Liver (tissue), 3 donors: ENCODE measurements at regions not wholly inside any gene's neighbourhood (a gene's known extent, or its start where the extent isn't known, plus 50 kb on each side); places are given as distances from the start of the nearest gene placed in this dataset.

ENCODE experiments used
- ATF3 ChIP-seq: IDR thresholded peaks from 2 replicates; pipeline ENCODE4 v1.6.1; 2016; ENCODE audit warnings: antibody characterized with exemption
- CTCF ChIP-seq: fragments of 150-350 bp; IDR thresholded peaks from 2 replicates; pipeline ENCODE4 v1.5.1; 2017; ENCODE audit warnings: improper control_type of control experiment, low read depth, low read length; ENCODE audit not compliant: missing input control
- EGR1 ChIP-seq, 2 donors: IDR thresholded peaks; 2 replicates each; pipeline ENCODE4 v1.6.1; 2016 to 2018; ENCODE audit warnings: antibody characterized with exemption in 2 of 2, low read depth in 2 of 2
- FOXA1 ChIP-seq: IDR thresholded peaks from 2 replicates; pipeline ENCODE4 v1.6.1; 2016; ENCODE audit warnings: antibody characterized with exemption
- JUND ChIP-seq, 2 donors: IDR thresholded peaks; 2 replicates each; pipeline ENCODE4 v1.6.1; 2016; ENCODE audit warnings: antibody characterized with exemption in 2 of 2
- MAX ChIP-seq: IDR thresholded peaks from 2 replicates; pipeline ENCODE4 v1.6.1; 2016; ENCODE audit warnings: antibody characterized with exemption
- NR2F2 ChIP-seq: IDR thresholded peaks from 2 replicates; pipeline ENCODE4 v1.6.1; 2016; ENCODE audit warnings: antibody characterized with exemption
- RAD21 ChIP-seq, 2 donors: IDR thresholded peaks; 2 replicates each; pipeline ENCODE4 v1.6.1; 2016; ENCODE audit warnings: antibody characterized with exemption in 2 of 2, mild to moderate bottlenecking in 2 of 2
- SP1 ChIP-seq: IDR thresholded peaks from 2 replicates; pipeline ENCODE4 v1.6.1; 2018; ENCODE audit warnings: antibody characterized with exemption, mild to moderate bottlenecking
- TAF1 ChIP-seq: conservative IDR thresholded peaks from 2 replicates; pipeline ENCODE4 v1.6.1; 2016; ENCODE audit warnings: antibody characterized with exemption, mild to moderate bottlenecking
- ZBTB33 ChIP-seq: IDR thresholded peaks from 2 replicates; pipeline ENCODE4 v1.6.1; 2016; ENCODE audit warnings: antibody characterized with exemption
- donor health status: healthy.
- donor health status: healthy.

- TF ChIP-seq CTCF (no peak), NR2F2 (no peak), SP1 (no peak), MAX (no peak), ZBTB33 (no peak), RAD21 (IDR thresholded peaks at IDR 0.05) (no peak), EGR1 (IDR thresholded peaks at IDR 0.05; ENCODE audit: low read depth in 2 of 2) (no peak), JUND (IDR thresholded peaks at IDR 0.05) (no peak), TAF1 (no peak), FOXA1 (no peak), ATF3 (no peak)
Measured at GRCh38 chr10:28479425-28479865, 53.5 kb upstream of the WAC start.
